B cell (primary cell): ENCODE measurements at regions not wholly inside any gene's neighbourhood (a gene's known extent, or its start where the extent isn't known, plus 50 kb on each side); places are given as distances from the start of the nearest gene placed in this dataset.

ENCODE experiments used
- ATAC-seq: fragments of 200-7000 bp; cut with Tn5 transposase; one replicate; pipeline ENCODE4 v1.10.0; 2021; ENCODE audit warnings: low read depth, mild to moderate bottlenecking, moderate number of reproducible peaks, moderate library complexity
- CTCF ChIA-PET: fragments of 350-600 bp; sonication (Branson Sonifier 250); formaldehyde crosslinking; loops from one replicate; lab custom pipeline; 2021; ENCODE audit warnings: antibody characterized with exemption, inconsistent platforms; lab: Charles Lee
- POLR2A ChIA-PET: fragments of 350-600 bp; sonication (Branson Sonifier 250); formaldehyde crosslinking; loops from one replicate; lab custom pipeline; 2021; ENCODE audit warnings: antibody characterized with exemption; lab: Charles Lee
- DNase-seq: peaks from one replicate; pipeline ENCODE4 v3.0.0; 2013
- H2AFZ ChIP-seq: 2 replicates; pipeline ENCODE4 v1.6.1; 2012; ENCODE audit warnings: mild to moderate bottlenecking, low read depth, low read length; ENCODE audit not compliant: insufficient read depth, poor library complexity, severe bottlenecking
- H3K27ac ChIP-seq, 2 donors: 1 replicate in 1 of 2; 2 replicates in 1 of 2; pipeline ENCODE4 v1.5.1; 2012 to 2013; ENCODE audit warnings: low read length in 2 of 2, mild to moderate bottlenecking in 2 of 2, moderate library complexity in 1 of 2
- H3K27me3 ChIP-seq, 4 experiments: fragments of 200-600 bp in 1 of 4; sonication (generic) in 1 of 4; replicated peaks in 1 of 4; 1 replicate in 2 of 4; 2 replicates in 2 of 4; pipeline versions ENCODE4 v1.6.1 to v1.7.0; 2013 to 2016; ENCODE audit warnings: low read length in 3 of 4, mild to moderate bottlenecking in 2 of 4, mixed read lengths in 1 of 4, moderate library complexity in 1 of 4; ENCODE audit not compliant: insufficient read depth in 4 of 4, control insufficient read depth in 3 of 4; ENCODE audit errors: control extremely low read depth in 1 of 4
- H3K36me3 ChIP-seq, 2 experiments: replicated peaks in 1 of 2; 1 replicate in 1 of 2; 2 replicates in 1 of 2; pipeline versions ENCODE4 v1.6.1 to v1.7.1; 2013; ENCODE audit warnings: low read length in 1 of 2; ENCODE audit not compliant: insufficient read depth in 2 of 2, control insufficient read depth in 1 of 2; ENCODE audit errors: control extremely low read depth in 1 of 2, extremely low read depth in 1 of 2
- H3K4me1 ChIP-seq, 2 donors: fragments of 200-600 bp in 1 of 2; sonication (generic) in 1 of 2; 1 replicate in 1 of 2; 2 replicates in 1 of 2; pipeline versions ENCODE4 v1.5.1 to v1.6.1; 2013 to 2017; ENCODE audit warnings: low read length in 2 of 2; ENCODE audit not compliant: control insufficient read depth in 2 of 2, insufficient read depth in 2 of 2
- H3K4me2 ChIP-seq: replicated peaks from 2 replicates; pipeline ENCODE3; 2012; ENCODE audit warnings: mild to moderate bottlenecking, low read depth, low read length; ENCODE audit not compliant: poor library complexity, severe bottlenecking
- H3K4me3 ChIP-seq, 5 experiments: fragments of 200-600 bp in 1 of 5; sonication (generic) in 1 of 5; 1 replicate in 3 of 5; 2 replicates in 2 of 5; pipeline versions ENCODE4 v1.5.1 to v1.7.0; 2011 to 2016; ENCODE audit warnings: low read length in 4 of 5, mild to moderate bottlenecking in 4 of 5, low read depth in 2 of 5, control low read depth in 1 of 5, moderate library complexity in 1 of 5; ENCODE audit not compliant: insufficient read depth in 1 of 5; ENCODE audit errors: control extremely low read depth in 1 of 5, extremely low read depth in 1 of 5
- H3K79me2 ChIP-seq: fragments of 200-600 bp; sonication (generic); one replicate; pipeline ENCODE4 v1.6.0; 2016; ENCODE audit warnings: low read length; ENCODE audit not compliant: control insufficient read depth, insufficient read depth
- H3K9ac ChIP-seq: fragments of 200-600 bp; sonication (generic); 2 replicates; pipeline ENCODE4 v1.6.1; 2017; ENCODE audit warnings: mild to moderate bottlenecking, low read length, moderate library complexity
- H3K9me3 ChIP-seq, 3 donors: one replicate each; pipeline versions ENCODE4 v1.6.1 to v1.7.1; 2013; ENCODE audit warnings: low read length in 2 of 3; ENCODE audit not compliant: control insufficient read depth in 2 of 3, insufficient read depth in 1 of 3; ENCODE audit errors: control extremely low read depth in 1 of 3
- H4K20me1 ChIP-seq: 2 replicates; pipeline ENCODE4 v1.6.0; 2012; ENCODE audit warnings: mild to moderate bottlenecking, low read length; ENCODE audit not compliant: insufficient read depth, control insufficient read depth, poor library complexity, severe bottlenecking
- H3K27ac Mint-ChIP-seq: one replicate; pipeline ENCODE4 v1.8.0; 2021; ENCODE audit warnings: mixed read lengths
- H3K27me3 Mint-ChIP-seq: one replicate; pipeline ENCODE4 v1.8.0; 2021; ENCODE audit warnings: mixed read lengths
- H3K4me1 Mint-ChIP-seq: one replicate; pipeline ENCODE4 v1.8.0; 2021; ENCODE audit warnings: mixed read lengths
- H3K4me3 Mint-ChIP-seq: one replicate; pipeline ENCODE4 v1.8.0; 2021; ENCODE audit warnings: mixed read lengths
- H3K9me3 Mint-ChIP-seq: one replicate; pipeline ENCODE4 v1.8.0; 2022; ENCODE audit warnings: mixed read lengths; ENCODE audit not compliant: insufficient read depth
- CTCF ChIP-seq: fragments of 200-600 bp; IDR thresholded peaks from one replicate; pipeline ENCODE4 v1.8.0; 2022; ENCODE audit warnings: antibody characterized with exemption, mild to moderate bottlenecking
- EZH2 ChIP-seq: IDR thresholded peaks from 2 replicates; pipeline ENCODE4 v1.6.1; 2012; ENCODE audit warnings: borderline replicate concordance, low read depth, mild to moderate bottlenecking, moderate library complexity, low read length; ENCODE audit not compliant: insufficient read depth, poor library complexity, severe bottlenecking
- WGBS: methylation state at CpG from one replicate; pipeline ENCODE4 v1.1.5; 2013; ENCODE audit warnings: missing lambda C conversion rate; ENCODE audit not compliant: insufficient coverage; 5-methylcytosine and 5-hydroxymethylcytosine counted together
- intact Hi-C: fragments of 100-400 bp; cut with micrococcal nuclease; formaldehyde crosslinking; loops from one replicate; pipeline ENCODE4 v1.10.0; 2022

DNA sequence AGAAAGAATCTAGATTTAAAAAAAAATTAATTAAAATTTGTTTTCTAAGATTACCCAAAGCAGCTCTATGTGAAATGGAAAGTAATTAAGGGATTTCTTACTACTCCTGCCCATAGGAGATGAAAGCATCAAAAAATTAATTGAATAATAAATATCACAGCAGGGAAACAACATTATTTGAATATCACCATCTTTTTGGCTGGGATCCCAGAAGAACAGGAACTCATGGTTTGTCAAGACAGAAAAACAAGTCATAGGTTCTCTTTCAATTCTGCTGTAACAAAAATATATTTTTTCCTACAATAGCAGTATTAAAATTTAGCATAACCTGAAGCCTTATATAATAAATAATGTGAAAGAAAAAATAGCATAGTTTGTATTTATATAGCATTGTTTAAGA is 1713.4 kb downstream of the NCAM2 start:
- Histone ChIP-seq H3K4me1 (no peaks in the 10 kb centered on the region), H4K20me1 (no peaks in the 10 kb centered on the region), H2AFZ (no peak overlapping the region), H3K9ac (no peak overlapping the region), H3K9me3 (peaks cover 0 to 3% (median 0%) of the 10 kb centered on the region in 3 donors), H3K27me3 (no peaks in the 10 kb centered on the region), H3K36me3 (no peaks in the 10 kb centered on the region), H3K79me2 (no peaks in the 10 kb centered on the region), H3K4me2 (no peak overlapping the region), H3K4me3 (no peak overlapping the region), H3K27ac (no peak overlapping the region)
- DNase-seq, result no peak
- H3K27ac Mint-ChIP-seq, result no peak overlapping the region
- no peaks in the 10 kb centered on the region for H3K27me3 Mint-ChIP-seq
- H3K9me3 Mint-ChIP-seq, result peaks cover 8% of the 10 kb centered on the region
- POLR2A ChIA-PET, result no interaction called here
- intact Hi-C loops, result no loop called here
- CTCF ChIA-PET, result no interaction called here
- no peak overlapping the region for H3K4me3 Mint-ChIP-seq
- no peak for ATAC-seq
- H3K4me1 Mint-ChIP-seq, result no peaks in the 10 kb centered on the region
- TF ChIP-seq EZH2, result no peak
- TF ChIP-seq CTCF, result no peak

GRCh38 chr21:22725436-22725835 is 1727.2 kb downstream of the NCAM2 start:
- Mint-ChIP-seq H3K4me3 (no peak overlapping the region), H3K27me3 (no peaks in the 10 kb centered on the region), H3K4me1 (no peaks in the 10 kb centered on the region), H3K27ac (no peak overlapping the region), H3K9me3 (peaks cover 5% of the 10 kb centered on the region)
- ChIA-PET CTCF (no interaction called here), POLR2A (no interaction called here)
- Histone ChIP-seq H3K4me2 (no peak overlapping the region), H3K27ac (no peak overlapping the region), H2AFZ (no peak overlapping the region), H4K20me1 (no peaks in the 10 kb centered on the region), H3K79me2 (no peaks in the 10 kb centered on the region), H3K4me3 (no peak overlapping the region), H3K9ac (no peak overlapping the region), H3K36me3 (no peaks in the 10 kb centered on the region), H3K4me1 (no peaks in the 10 kb centered on the region), H3K9me3 (peaks cover 0 to 7% (median 0%) of the 10 kb centered on the region in 3 donors), H3K27me3 (no peaks in the 10 kb centered on the region)
- intact Hi-C loops, result no loop called here
- WGBS, result no CpG with 5 or more reads among the region's 3 CpGs
- TF ChIP-seq EZH2, result no peak
- TF ChIP-seq CTCF, result no peak
- ATAC-seq (no peak), DNase-seq (no peak)
